ENCODE measurements at regions not wholly inside any gene's neighbourhood (a gene's known extent, or its start where the extent isn't known, plus 50 kb on each side); places are given as distances from the start of the nearest gene placed in this dataset.

GRCh38 chr10:3538656-3539531 is 246.1 kb downstream of the KLF6 start:
- peak overlapping the region; percentile 48 to 68 for H3K27ac ChIP-seq

DNA sequence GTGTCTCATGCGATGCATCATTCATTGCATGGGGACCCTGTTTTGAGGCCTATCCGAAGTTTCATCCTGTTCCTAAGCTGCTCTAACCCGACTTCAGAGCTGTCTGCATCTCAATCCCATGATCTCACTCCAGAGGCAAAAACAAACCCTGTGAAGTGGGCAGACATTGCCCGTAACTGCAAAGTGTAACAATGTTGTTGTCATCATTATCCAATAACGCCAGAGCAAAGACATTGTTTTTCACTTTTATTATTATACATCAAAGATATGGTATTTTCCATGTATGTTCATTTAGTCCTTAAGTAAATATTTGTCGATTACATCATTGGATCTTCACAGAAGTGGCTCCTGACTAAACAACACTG is 246.7 kb downstream of the KLF6 start:
- no peak for TF ChIP-seq CTCF (IDR thresholded peaks at IDR 0.05)
- no peak for DNase-seq (ENCODE audit: low spot score)
- Histone ChIP-seq H3K27ac (peak overlapping the region in 1 of 2 donors; percentile 60), H3K4me3 (no peak overlapping the region)

More at GRCh38 chr10:3538656-3539531, 246.1 kb downstream of the KLF6 start:
- H3K4me3 ChIP-seq = peak overlapping the region; percentile 38
- no peak for TF ChIP-seq CTCF (IDR thresholded peaks at IDR 0.05)
- no peak for DNase-seq (ENCODE audit: low spot score)

DNA sequence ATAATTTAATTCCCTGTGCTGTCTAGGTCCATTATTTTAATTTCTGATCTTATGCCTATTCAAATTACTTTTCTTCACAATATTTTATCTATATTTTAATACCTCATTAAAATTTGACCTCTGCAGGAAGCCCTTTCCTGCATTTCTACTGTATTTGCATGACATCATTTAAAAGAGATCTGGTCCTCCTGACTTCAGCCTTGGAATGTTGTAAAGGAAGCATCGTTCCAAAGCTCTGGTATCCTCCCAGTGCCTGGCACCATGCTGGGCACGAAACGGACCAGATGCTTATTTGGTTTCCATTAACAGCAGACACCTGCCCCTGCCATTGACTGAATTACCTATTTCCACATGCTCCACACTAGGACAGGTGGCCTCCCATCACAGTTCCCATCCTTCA is 247.5 kb downstream of the KLF6 start:
- no peak overlapping the region for H3K27ac ChIP-seq
- no peak for TF ChIP-seq CTCF (IDR thresholded peaks at IDR 0.05)
- no peak overlapping the region for H3K4me3 ChIP-seq
- DNase-seq (ENCODE audit: low spot score) = no peak

- no peak overlapping the region for H3K4me3 ChIP-seq
- no peak for TF ChIP-seq CTCF (IDR thresholded peaks at IDR 0.05)
- no peak for DNase-seq (ENCODE audit: low spot score)
- no peak overlapping the region for H3K27ac ChIP-seq
Observed at GRCh38 chr10:3535001-3535400, 250.0 kb downstream of the KLF6 start.

- no peak for TF ChIP-seq CTCF (IDR thresholded peaks at IDR 0.05)
- H3K4me3 ChIP-seq = no peak overlapping the region
- DNase-seq (ENCODE audit: low spot score) = no peak
- no peak overlapping the region for H3K27ac ChIP-seq
Observed at GRCh38 chr10:3534433-3534832, 250.6 kb downstream of the KLF6 start.

DNA sequence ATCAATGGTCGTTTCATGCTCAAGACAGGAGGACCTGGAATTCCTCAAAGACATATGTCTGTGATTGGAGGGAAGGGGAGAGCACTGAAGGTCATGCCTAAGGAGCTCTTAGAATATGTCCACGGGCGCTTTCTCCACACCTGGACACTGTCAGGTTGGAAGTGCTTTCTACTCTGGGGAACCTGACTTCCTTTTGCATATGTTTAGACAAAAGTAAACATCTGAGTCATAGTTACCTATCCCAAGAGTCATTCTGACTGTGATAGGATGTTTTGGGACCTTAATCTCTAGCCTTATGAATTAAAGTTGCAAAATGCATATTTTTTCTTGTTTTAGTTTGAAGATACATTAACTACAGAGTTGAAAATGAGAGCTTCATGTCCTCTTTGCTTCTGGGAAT is 251.7 kb downstream of the KLF6 start:
- DNase-seq (ENCODE audit: low spot score) = no peak
- no peak for TF ChIP-seq CTCF (IDR thresholded peaks at IDR 0.05)
- H3K27ac ChIP-seq = no peak overlapping the region
- H3K4me3 ChIP-seq = no peak overlapping the region

DNA sequence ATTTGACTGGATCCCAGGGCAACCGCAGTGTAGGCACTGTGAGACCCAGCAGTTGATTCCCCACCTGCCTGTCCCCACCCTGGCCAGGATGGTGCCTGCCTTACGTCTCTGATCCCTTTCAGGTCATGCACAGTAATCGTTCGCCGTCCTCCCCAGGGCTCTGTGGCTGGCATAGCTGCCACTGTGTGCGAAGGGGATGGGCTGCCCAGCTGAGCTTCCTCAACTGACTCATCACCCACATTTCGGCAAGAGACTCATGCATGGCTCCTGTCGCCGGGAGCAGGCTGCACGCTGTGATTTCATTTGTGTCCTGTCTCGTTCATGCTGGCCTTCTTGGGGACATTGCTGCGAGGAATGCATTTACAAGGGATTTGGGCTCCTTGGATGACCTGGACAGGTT is 252.4 kb downstream of the KLF6 start:
- H3K27ac ChIP-seq = no peak overlapping the region
- no peak overlapping the region for H3K4me3 ChIP-seq
- no peak for TF ChIP-seq CTCF (IDR thresholded peaks at IDR 0.05)
- DNase-seq (ENCODE audit: low spot score) = no peak
